Skin epidermis (tissue), 12 donors: ENCODE measurements at regions not wholly inside any gene's neighbourhood (a gene's known extent, or its start where the extent isn't known, plus 50 kb on each side); places are given as distances from the start of the nearest gene placed in this dataset.
"Not testable (repeated sequence)": the region's sequence is repeated elsewhere in the genome, so short reads cannot be mapped to it uniquely, and the experiment has no call there.

ENCODE experiments used
- H3K27ac ChIP-seq, 21 experiments: fragments of 200-600 bp; sonication (generic) in 11 of 21; one replicate each; pipeline ENCODE4 v1.5.0; 2020; ENCODE audit warnings: mild to moderate bottlenecking in 3 of 21, inconsistent platforms in 2 of 21, moderate library complexity in 2 of 21
- H3K4me3 ChIP-seq, 7 experiments: fragments of 200-600 bp; sonication (generic) in 2 of 7; one replicate each; pipeline ENCODE4 v1.5.0; 2020; ENCODE audit warnings: inconsistent platforms in 2 of 7, mild to moderate bottlenecking in 2 of 7, moderate library complexity in 1 of 7

DNA sequence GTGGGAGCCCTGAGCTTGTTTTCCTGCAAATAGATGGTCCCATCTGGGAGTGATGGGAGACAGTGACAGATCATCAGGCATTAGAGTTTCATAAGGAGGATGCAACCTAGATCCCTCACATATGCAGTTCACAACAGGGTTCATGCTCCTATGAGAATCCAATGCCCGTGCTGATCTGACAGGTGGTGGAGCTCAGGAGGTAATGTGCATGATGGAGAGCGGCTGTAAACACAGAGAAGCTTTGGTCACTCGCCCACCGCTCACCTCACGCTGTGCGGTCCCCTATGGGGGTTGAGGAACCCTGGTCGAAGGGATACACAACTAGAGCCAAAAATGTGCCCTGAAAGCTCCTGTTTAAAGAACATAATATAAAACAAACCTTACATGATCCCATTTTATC lies 88.5 kb upstream of the CREB5 start:
- Histone ChIP-seq H3K27ac (peak overlapping the region in 1 of 21 experiments; percentile 43), H3K4me3 (no peak overlapping the region)

DNA sequence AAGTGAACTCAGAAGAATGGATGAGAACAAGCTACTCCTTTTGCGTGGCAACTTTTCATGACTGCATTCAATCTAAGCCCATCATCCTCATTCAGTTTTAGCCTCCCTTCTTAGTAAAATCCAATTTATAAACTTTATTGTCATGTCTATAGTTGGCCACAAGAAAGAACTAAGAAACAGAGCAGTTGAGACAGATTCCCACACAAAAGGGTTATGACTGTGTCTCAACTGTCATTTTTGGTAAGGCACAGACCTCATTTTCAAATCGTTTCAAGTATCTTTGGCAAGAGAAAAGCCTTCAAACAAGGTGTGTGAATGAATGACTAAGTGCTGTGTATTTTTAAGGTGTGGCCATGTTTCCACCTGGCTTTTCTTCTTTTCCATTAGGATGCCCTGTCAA lies 84.2 kb upstream of the CREB5 start:
- no peak overlapping the region for H3K27ac ChIP-seq
- no peak overlapping the region for H3K4me3 ChIP-seq

DNA sequence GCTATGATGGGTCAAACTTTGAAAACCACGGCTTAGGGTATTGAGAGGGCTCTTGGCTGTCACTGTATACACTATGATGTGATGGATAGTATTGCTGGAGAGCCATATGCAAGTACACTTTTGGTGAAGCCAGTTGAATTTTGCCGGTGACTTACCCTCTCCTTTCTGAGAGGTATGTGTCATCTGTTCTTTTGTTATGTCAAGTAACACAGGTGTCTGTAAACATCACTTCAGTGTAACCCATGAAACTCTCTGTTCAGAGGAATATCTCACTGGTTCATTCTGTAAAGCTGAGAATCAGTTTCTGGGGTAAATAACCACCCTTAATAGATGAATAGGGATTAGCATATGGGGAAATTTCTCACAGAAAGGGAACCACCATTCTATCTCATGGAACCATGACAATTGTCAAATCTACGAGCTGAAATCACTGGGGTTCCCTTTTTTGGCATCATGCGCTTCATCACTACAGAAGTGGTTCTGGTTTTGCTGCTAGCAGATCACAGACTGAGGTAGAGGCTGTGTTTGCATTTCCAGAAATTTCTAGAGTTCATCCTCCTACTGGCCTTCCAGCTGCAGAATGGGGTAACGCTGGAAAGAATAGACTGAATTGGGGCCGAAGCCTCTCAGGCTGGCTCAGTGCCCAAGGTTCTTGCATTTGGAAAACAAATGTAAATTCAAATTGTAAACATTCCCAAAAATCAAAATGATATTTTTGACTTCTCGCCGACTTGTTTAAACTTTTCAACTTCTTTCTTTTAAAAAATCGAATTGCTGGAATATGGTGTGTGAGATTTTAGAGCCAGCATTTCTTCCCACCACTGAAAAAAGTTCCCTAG lies 83.3 kb upstream of the CREB5 start:
- peak overlapping the region in 4 of 21 experiments; percentile 1 to 47 (median 10) for H3K27ac ChIP-seq

DNA sequence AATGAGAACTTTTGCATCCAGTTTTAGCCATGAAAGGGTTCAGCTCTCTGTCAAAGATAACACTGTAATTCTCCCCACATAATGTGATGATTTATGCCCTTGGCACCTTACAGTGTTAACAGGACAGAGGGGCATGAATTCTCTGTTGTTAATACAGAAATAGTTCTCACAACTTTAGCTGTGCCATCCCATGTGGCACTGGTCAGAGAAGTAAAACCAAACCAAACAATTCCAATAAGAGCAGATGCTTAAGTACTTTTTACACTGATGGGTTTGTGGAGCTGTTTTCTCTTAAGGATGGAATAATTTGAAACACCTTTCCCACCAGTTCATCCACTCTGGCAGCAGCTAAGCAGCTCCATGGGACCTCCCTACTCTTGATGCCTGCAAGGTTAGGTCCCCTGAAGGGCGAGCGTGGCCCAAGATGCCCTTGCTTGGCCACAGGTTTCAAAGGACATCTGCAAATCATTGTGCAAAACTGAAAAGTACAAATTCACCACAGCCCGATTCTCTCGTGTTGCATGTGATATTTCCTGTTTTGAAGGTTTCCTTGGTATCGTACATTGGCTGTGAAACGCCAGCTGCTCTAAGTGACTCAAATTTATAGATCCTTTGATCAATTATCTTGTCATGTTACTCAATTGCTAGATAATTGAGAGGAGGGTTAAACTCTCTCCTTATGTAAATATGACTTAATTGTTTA lies 82.5 kb upstream of the CREB5 start:
- Histone ChIP-seq H3K27ac (peak overlapping the region in 3 of 21 experiments; percentile 1 to 15 (median 6)), H3K4me3 (no peak overlapping the region)

More for the DNA sequence above, 83.3 kb upstream of the CREB5 start:
- no peak overlapping the region for H3K4me3 ChIP-seq

- H3K27ac ChIP-seq = peak overlapping the region in 1 of 21 experiments; percentile 1
- no peak overlapping the region for H3K4me3 ChIP-seq
Observed at GRCh38 chr7:28330384-28331070, 81.8 kb upstream of the CREB5 start.

DNA sequence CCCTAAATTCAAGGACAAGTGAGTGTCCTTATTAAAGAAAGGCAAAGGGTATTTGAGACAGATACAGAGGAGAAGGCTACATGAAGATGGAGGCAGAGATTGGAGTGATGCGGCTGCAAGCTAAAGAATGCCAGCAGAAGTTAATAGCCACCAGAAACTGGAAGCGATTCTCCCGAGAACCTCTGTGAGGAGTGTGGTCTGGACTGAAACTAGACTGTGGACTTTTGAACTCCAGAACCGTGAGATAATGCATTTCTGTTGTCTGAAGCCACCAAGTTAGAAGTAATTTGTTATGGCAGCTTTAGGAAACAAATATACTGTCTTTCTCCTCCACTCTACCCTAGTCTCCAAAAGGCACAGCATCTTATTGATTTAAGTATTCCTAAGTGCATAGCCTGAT lies 80.3 kb upstream of the CREB5 start:
- H3K27ac ChIP-seq = no peak overlapping the region
- no peak overlapping the region for H3K4me3 ChIP-seq

DNA sequence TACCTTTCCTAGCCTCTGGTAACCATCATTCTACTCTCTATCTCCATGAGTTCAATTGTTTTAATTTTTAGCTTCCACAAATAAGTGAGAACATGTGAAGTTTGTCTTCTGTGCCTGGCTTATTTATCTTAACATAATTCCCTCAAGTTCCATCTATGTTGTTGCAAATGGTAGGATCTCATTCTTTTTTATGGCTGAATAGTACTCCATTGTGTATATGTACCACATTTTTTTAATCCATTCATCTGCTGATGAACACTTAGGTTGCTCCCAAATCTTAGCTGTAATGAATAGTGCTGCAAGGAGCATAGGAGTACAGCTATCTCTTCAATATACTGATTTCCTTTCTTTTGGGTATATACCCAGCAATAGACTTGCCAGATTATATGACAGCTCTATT lies 78.8 kb upstream of the CREB5 start:
- not testable (repeated sequence) for H3K27ac ChIP-seq, H3K4me3 ChIP-seq

GRCh38 chr7:28336806-28337205 lies 75.5 kb upstream of the CREB5 start:
- Histone ChIP-seq H3K4me3 (no peak overlapping the region), H3K27ac (no peak overlapping the region)

DNA sequence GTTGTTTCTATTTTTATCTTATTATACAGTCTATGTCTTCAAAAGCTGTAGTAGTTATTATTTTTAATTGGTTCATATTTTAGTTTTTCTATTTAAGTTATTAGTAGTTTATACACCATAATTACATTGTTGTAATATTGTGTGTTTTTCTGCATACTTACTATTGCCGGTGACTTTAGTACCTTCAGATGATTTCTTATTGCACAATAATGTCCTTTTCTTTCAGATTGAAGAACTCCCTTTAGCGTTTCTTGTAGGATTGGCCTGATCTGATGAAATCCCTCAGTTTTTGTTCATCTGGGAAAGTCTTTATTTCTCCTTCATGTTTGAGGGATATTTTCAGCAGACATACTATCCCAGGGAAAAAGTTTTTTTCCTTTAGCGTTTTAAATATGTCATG lies 74.3 kb upstream of the CREB5 start:
- no peak overlapping the region for H3K4me3 ChIP-seq

DNA sequence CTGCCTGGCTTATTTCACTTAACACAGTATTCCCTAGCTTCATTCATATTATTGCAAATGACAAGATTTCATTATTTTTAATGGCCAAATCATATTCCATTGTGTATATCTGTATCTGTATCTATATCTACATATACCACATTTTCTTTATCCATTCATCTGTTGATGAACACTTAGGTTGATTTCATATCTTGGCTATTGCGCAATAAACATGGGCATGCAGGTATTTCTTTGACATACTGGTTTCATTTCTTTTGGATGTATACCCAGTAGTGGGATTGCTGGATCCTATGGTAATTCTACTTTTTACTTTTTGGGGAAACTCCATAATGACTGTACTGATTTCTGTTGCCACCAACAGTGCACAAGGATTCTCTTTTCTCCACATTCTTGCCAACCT lies 68.9 kb upstream of the CREB5 start:
- no peak overlapping the region for H3K4me3 ChIP-seq
- H3K27ac ChIP-seq = no peak overlapping the region

More for the DNA sequence above, 74.3 kb upstream of the CREB5 start:
- H3K27ac ChIP-seq = no peak overlapping the region

GRCh38 chr7:28346256-28346655 lies 66.1 kb upstream of the CREB5 start:
- peak overlapping the region in 3 of 21 experiments; percentile 7 to 39 (median 33) for H3K27ac ChIP-seq
- H3K4me3 ChIP-seq = no peak overlapping the region

- H3K4me3 ChIP-seq = no peak overlapping the region
- peak overlapping the region in 4 of 21 experiments; percentile 7 to 39 (median 24) for H3K27ac ChIP-seq
Observed at GRCh38 chr7:28346676-28347363, 65.5 kb upstream of the CREB5 start.

- H3K27ac ChIP-seq = peak overlapping the region in 1 of 21 experiments; percentile 47
- H3K4me3 ChIP-seq = no peak overlapping the region
Observed at GRCh38 chr7:28347475-28348318, 64.6 kb upstream of the CREB5 start.

- Histone ChIP-seq H3K4me3 (no peak overlapping the region), H3K27ac (peak overlapping the region in 1 of 21 experiments; percentile 29)
Observed at GRCh38 chr7:28348636-28349035, 63.7 kb upstream of the CREB5 start.

DNA sequence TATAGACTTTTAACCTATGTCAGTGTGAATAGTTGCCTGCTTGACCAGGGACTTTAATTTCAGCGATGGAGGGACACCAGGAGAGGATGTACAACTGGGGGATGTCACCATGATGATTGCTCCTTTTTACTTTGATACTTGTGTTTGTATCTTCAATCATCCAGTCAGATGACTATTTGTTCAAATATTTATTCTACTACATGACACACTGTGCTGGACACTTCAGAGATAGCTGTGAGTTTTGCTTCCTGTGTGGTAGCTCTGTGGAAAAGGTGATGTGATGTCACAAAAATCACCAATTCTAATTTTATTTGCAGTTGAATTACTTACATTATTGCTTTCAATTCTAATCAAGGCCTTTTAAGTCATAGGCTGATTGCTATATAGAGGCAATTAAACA lies 62.7 kb upstream of the CREB5 start:
- Histone ChIP-seq H3K27ac (no peak overlapping the region), H3K4me3 (no peak overlapping the region)

DNA sequence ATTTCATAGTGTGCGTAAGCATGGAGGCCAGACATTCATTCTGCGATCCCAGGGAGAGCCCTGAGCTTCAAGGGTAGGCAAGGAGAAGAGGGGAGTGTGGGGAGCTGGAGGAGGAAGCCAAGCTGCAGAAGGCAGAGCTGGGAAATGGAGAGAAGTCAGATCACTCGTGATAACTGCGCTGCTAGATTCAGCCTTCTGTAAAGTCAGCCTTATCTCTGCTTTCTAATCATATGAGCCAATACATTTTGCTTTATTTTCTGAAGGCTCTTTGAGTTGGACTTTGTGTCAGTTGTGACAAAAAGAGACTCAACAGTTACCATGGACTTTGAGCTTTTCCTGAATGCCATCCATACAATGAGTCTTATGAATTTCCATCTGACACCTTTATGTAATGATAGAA lies 61.7 kb upstream of the CREB5 start:
- Histone ChIP-seq H3K4me3 (no peak overlapping the region), H3K27ac (no peak overlapping the region)

DNA sequence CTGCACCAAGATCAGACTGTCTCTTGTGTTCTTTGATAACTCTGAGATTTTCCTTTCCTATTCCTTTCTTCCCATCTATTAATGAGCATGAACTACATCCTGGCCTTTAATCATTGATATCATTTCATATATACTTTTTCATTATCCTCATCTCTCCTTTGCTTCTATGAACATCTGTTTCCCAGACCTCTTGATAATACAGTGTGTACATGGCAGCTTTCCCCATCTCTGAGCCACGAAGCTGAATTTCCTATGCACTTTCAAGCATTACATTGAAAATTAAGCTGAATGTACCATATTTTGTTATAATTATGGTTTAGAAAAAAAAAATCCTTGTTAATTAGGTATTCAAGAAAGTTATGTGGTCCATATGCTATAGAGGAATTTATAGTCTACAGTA lies 60.9 kb upstream of the CREB5 start:
- no peak overlapping the region for H3K4me3 ChIP-seq
- no peak overlapping the region for H3K27ac ChIP-seq

DNA sequence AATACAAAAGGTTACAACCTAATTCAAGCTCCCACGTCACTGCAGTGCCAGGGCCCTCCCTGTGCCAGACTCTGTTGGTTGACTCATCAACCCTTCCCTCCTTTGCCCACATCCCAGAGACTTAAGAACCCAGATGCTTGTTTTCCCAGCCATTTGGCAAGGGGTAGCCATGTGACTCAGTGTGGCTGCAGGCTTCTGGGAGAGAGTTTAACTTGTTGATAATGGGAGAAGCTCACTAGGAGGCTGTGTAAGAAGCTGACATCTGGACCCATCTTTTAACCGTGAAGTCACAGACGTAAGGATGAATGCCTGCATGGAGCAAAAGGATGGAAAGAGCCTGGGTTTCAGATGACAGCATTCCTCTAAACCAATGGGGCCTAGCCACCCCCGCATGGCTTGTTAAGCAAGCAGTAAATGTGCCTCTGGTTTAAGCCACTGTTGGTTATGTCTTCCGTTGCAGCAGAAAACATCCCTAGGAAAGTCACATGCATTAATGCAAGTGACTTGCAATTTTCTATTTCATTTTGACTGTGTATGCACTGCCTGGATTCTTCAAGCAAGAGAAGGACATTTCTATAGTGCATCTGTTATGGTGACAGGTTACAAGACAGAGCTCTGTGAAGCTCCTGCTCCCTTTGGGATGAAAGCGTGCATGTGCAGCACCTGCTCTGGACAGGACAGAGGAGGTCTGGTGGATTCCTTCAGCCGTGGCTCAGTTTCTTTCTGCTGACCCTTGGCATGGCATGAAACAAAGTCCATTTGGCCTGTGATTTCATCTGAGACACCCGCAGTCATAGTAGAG lies 57.5 kb upstream of the CREB5 start:
- Histone ChIP-seq H3K27ac (peak overlapping the region in 1 of 21 experiments; percentile 9), H3K4me3 (no peak overlapping the region)
